Activated naive CD4-positive, alpha-beta T cell treated with anti-CD3 and anti-CD28 coated beads, Interleukin-2, amount 50 U/mL, for 72 hours (primary cell): ENCODE measurements at regions not wholly inside any gene's neighbourhood (a gene's known extent, or its start where the extent isn't known, plus 50 kb on each side); places are given as distances from the start of the nearest gene placed in this dataset.
"Not testable (repeated sequence)": the region's sequence is repeated elsewhere in the genome, so short reads cannot be mapped to it uniquely, and the experiment has no call there.

Experiments used
- ATAC-seq, 2 donors: fragments of 150-1000 bp; cut with Tn5 transposase; 2 replicates each; pipeline ENCODE4 v1.10.0; 2021; ENCODE audit warnings: mild to moderate bottlenecking in 2 of 2, moderate library complexity in 2 of 2
- DNase-seq, 2 donors: peaks; one replicate each; pipeline ENCODE4 v3.0.0; 2021 to 2022; ENCODE audit warnings: low spot score in 2 of 2
- H3K27ac Mint-ChIP-seq, 2 donors: one replicate each; pipeline ENCODE4 v1.8.0; 2022; ENCODE audit warnings: mild to moderate bottlenecking in 2 of 2, mixed read lengths in 2 of 2
- H3K36me3 Mint-ChIP-seq, 2 donors: one replicate each; pipeline ENCODE4 v1.8.0; 2022; ENCODE audit warnings: mixed read lengths in 2 of 2
- H3K9me3 Mint-ChIP-seq, 2 donors: one replicate each; pipeline ENCODE4 v1.8.0; 2022; ENCODE audit warnings: mixed read lengths in 2 of 2

DNA sequence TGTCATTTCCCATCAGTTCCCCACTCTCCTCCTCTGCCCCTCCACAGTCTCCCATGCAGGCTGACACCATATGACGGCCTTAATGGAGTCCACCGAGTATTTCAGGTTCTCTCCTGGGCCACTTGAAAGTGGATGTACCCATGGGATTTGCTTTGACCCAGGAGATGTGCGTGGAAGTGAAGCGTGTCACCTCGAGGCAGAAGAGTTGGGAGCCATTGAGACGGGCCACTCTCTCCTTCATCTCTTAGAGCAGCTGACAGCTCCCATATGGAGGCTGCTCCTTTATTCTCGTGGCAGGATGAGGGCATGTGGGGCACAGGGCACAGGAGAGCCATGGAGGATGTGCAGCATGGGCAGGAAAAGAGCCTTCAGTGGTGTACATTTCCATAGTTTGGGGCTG lies 144.7 kb upstream of the CRYM start:
- not testable (repeated sequence) for H3K36me3 Mint-ChIP-seq, H3K27ac Mint-ChIP-seq, DNase-seq, H3K9me3 Mint-ChIP-seq, ATAC-seq

DNA sequence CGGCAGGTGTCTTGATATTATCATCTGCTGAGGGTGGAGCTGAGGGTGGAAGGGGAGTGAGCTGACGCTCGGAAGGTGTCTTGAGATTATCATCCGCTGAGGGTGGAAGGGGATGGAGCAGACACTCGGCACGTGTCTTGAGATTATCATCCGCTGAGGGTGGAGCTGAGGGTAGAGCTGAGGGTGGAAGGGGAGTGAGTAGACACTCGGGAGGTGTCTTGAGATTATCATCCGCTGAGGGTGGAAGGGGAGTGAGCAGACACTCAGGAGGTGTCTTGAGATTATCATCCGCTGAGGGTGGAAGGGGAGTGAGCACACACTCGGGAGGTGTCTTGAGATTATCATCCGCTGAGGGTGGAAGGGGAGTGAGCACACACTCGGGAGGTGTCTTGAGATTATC lies 126.6 kb upstream of the CRYM start:
- not testable (repeated sequence) for H3K27ac Mint-ChIP-seq, ATAC-seq, H3K36me3 Mint-ChIP-seq, DNase-seq, H3K9me3 Mint-ChIP-seq

DNA sequence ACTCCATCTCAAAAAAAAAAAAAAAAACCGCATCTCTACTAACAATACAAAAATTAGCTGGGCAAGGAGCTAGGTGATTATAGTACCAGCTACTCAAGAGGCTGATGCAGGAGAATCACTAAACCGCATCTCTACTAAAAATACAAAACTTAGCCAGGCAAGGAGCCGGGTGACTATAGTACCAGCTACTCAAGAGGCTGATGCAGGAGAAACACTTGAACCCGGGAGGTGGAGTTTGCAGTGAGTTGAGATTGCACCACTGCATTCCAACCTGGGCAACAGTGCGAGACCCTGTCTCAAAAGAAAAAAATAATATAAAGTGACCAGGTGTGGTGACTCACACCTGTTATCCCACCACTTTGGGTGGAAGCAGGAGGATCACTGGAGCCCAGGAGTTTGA lies 119.8 kb upstream of the CRYM start:
- H3K36me3 Mint-ChIP-seq, H3K9me3 Mint-ChIP-seq, DNase-seq, H3K27ac Mint-ChIP-seq, ATAC-seq: not testable (repeated sequence)

- not testable (repeated sequence) for H3K36me3 Mint-ChIP-seq, H3K27ac Mint-ChIP-seq, H3K9me3 Mint-ChIP-seq, ATAC-seq, DNase-seq
Measured at GRCh38 chr16:21396545-21396944, 118.5 kb upstream of the CRYM start.

DNA sequence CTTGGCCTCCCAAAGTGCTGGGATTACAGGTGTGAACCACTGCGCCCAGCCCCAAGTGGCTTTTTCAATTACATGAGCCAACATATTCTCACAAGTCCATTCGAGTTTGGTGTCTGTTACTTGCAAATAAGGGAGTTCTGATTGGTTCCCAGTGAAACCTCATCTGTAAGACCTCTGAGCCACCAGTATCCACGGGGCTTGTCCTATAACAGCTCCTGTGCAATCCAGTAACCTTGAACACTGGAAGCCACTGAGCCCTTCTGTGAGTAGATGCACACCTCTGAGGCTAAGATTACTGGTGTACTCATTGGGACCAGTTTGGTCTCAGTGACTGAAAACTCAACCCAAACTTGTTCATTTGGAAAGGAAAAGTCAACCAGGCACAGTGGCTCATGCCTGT lies 112.5 kb upstream of the CRYM start:
- H3K36me3 Mint-ChIP-seq, ATAC-seq, H3K9me3 Mint-ChIP-seq, H3K27ac Mint-ChIP-seq, DNase-seq: not testable (repeated sequence)

- not testable (repeated sequence) for DNase-seq, H3K27ac Mint-ChIP-seq, H3K9me3 Mint-ChIP-seq, H3K36me3 Mint-ChIP-seq
- peak in 1 of 2 donors; percentile 47 for ATAC-seq
Measured at GRCh38 chr16:21389860-21390259, 111.8 kb upstream of the CRYM start.

DNA sequence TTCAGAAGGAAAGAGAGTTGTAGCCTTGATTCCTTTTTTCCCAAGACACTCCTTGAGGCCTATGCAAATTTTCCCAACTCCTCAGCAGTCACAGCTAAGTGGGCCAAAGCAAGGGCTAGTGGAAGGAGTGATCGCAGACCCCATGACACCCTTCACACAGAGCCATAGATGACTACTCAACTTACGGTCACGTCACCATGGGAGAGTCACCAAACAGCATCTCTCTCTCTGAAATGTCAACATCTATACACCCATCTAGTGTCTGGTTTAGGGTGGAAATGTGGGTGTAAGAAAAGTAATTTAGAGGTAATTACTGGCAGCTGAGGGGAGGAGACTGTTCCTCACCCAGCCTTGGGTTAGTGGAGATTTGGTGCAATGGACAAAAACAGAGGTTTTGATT lies 109.7 kb upstream of the CRYM start:
- ATAC-seq, result peak in 1 of 2 donors; percentile 24
- not testable (repeated sequence) for DNase-seq, H3K27ac Mint-ChIP-seq, H3K36me3 Mint-ChIP-seq, H3K9me3 Mint-ChIP-seq

- not testable (repeated sequence) for ATAC-seq, H3K9me3 Mint-ChIP-seq
Measured at GRCh38 chr16:21386201-21386915, 108.3 kb upstream of the CRYM start.

GRCh38 chr16:21383682-21384081 lies 105.6 kb upstream of the CRYM start:
- not testable (repeated sequence) for H3K9me3 Mint-ChIP-seq, H3K36me3 Mint-ChIP-seq, DNase-seq, H3K27ac Mint-ChIP-seq
- ATAC-seq, result peak in 1 of 2 donors; percentile 53

More at GRCh38 chr16:21386201-21386915, 108.3 kb upstream of the CRYM start:
- H3K36me3 Mint-ChIP-seq, H3K27ac Mint-ChIP-seq, DNase-seq: not testable (repeated sequence)

DNA sequence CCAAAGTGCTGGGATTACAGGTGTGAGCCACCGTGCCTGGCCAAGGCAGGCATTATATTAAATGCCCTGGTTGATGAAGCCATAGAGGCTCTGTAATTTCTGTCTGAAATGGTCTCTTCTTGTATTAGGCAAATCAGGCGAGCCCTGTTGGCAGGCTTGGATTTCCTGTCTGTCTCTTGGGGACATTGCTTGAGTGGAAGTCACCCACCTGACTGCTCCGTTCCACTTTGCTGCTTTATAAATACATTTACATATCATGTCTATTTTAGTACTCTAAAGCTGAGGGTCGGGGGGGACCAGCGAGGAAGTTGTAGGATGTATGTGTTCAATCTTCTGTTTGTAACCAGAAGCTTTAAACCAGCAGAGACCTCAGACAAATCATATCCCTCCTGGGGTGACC lies 101.6 kb upstream of the CRYM start:
- H3K27ac Mint-ChIP-seq, H3K36me3 Mint-ChIP-seq, ATAC-seq, H3K9me3 Mint-ChIP-seq, DNase-seq: not testable (repeated sequence)

DNA sequence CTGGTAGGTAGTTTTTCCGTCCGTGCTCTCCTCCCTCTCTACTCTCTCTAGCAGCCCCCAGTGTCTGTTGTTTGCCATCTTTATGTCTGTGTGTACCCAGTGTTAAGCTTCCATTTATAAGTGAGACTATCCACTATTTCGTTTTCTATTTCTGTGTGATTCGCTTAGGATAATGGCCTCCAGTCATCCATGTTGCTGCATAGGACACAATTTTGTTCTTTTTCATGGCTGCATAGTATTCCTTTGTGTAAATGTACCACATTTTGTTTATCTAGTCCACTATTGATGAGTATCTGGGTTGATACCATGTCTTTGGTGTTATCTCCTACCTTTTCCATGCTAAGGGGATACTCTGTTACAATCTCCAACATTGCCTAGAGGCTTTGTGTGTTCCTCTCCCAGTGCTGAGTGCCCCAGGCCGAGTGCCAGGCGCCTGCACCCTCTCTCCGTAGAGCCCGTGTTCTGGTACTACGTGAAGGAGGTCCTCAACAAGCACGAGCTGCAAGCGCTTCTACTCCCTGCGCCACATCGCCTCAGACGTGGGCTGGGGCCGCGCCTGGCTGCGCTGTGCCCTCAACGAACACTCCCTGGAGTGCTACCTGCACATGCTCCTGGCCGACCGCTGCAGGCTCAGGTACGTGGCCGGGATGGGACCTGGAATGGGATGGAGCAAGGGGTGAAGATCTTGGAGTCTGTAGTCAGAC lies 98.3 kb upstream of the CRYM start:
- not testable (repeated sequence) for H3K36me3 Mint-ChIP-seq, H3K9me3 Mint-ChIP-seq, DNase-seq, H3K27ac Mint-ChIP-seq, ATAC-seq

DNA sequence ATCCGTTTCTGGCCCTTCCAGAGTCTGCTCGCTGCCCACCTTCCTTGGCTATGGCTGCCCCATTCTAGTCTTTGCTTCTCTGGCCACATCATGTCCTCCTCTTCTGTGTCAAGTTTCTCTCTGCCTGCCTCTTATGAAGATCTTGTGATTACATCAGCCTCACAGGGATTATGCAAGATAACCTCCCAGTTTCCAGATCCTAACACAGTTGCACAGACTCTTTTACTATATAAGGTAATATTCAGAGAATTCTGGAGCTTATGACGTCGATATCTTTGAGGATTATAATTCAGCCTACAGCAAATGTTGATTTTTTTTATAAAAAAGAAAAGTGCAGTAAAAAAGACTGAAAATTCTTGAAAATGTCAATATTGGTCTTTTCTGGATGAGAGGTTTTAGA lies 97.2 kb upstream of the CRYM start:
- ATAC-seq, H3K9me3 Mint-ChIP-seq, DNase-seq, H3K27ac Mint-ChIP-seq, H3K36me3 Mint-ChIP-seq: not testable (repeated sequence)

- H3K9me3 Mint-ChIP-seq, H3K36me3 Mint-ChIP-seq, ATAC-seq, DNase-seq, H3K27ac Mint-ChIP-seq: not testable (repeated sequence)
Measured at GRCh38 chr16:21373454-21373853, 95.4 kb upstream of the CRYM start.

DNA sequence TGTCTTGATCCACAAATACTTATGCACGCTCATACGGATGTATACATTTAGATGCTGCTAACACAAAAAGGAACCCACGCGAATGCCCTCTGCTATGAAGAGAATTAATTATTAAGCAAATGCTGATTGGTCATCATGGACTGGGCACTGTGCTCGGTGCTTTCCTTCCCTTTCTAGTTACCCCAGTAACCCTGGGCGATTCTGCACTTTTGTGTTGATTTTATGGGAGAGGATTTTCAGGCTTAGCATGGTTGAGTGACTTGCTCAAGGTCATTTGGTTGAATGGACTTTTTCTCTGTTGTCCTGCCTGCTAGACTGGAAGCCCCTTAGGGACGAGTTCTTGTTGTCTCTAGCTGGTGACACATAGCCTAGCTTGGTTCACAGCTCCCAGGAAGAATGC lies 94.8 kb upstream of the CRYM start:
- not testable (repeated sequence) for ATAC-seq, H3K27ac Mint-ChIP-seq

GRCh38 chr16:21372162-21372835 lies 94.2 kb upstream of the CRYM start:
- not testable (repeated sequence) for H3K9me3 Mint-ChIP-seq, H3K27ac Mint-ChIP-seq, H3K36me3 Mint-ChIP-seq, DNase-seq, ATAC-seq

More for the DNA sequence above, 94.8 kb upstream of the CRYM start:
- not testable (repeated sequence) for H3K36me3 Mint-ChIP-seq, H3K9me3 Mint-ChIP-seq, DNase-seq

GRCh38 chr16:21370791-21371190 lies 92.7 kb upstream of the CRYM start:
- H3K9me3 Mint-ChIP-seq, H3K27ac Mint-ChIP-seq, DNase-seq, H3K36me3 Mint-ChIP-seq, ATAC-seq: not testable (repeated sequence)
